DOHH2 (cell line): ENCODE measurements at regions not wholly inside any gene's neighbourhood (a gene's known extent, or its start where the extent isn't known, plus 50 kb on each side); places are given as distances from the start of the nearest gene placed in this dataset.

Source experiments
- H3F3A ChIP-seq: fragments of 200-600 bp; sonication (generic), shearing (Covaris generic); 2 replicates; pipeline ENCODE4 v1.6.0; 2016; ENCODE audit warnings: antibody characterized with exemption, mild to moderate bottlenecking; ENCODE audit not compliant: control insufficient read depth, insufficient read depth
- H3K27ac ChIP-seq: fragments of 200-600 bp; sonication (generic); 2 replicates; pipeline ENCODE4 v1.5.1; 2014; ENCODE audit warnings: low read depth, mild to moderate bottlenecking, low read length, moderate library complexity
- H3K27me3 ChIP-seq: fragments of 200-600 bp; sonication (generic); 2 replicates; pipeline ENCODE4 v1.6.1; 2014; ENCODE audit warnings: mild to moderate bottlenecking, low read length, mixed read lengths; ENCODE audit not compliant: control insufficient read depth
- H3K36me3 ChIP-seq: fragments of 200-600 bp; sonication (generic); 2 replicates; pipeline ENCODE4 v1.6.1; 2014; ENCODE audit warnings: mild to moderate bottlenecking, low read length, moderate library complexity, mixed read lengths; ENCODE audit not compliant: control insufficient read depth
- H3K4me1 ChIP-seq: fragments of 200-600 bp; sonication (generic); 2 replicates; pipeline ENCODE4 v1.6.1; 2014; ENCODE audit warnings: mild to moderate bottlenecking, low read length, mixed read lengths; ENCODE audit not compliant: control insufficient read depth
- H3K4me2 ChIP-seq: fragments of 200-600 bp; sonication (generic); 2 replicates; pipeline ENCODE4 v1.6.0; 2014; ENCODE audit warnings: mild to moderate bottlenecking, low read length, moderate library complexity
- H3K4me3 ChIP-seq: fragments of 200-600 bp; sonication (generic); 2 replicates; pipeline ENCODE4 v1.5.1; 2014; ENCODE audit warnings: mild to moderate bottlenecking, low read length, mixed read lengths
- H3K79me2 ChIP-seq: fragments of 200-600 bp; sonication (generic); 2 replicates; pipeline ENCODE4 v1.6.1; 2014; ENCODE audit warnings: mild to moderate bottlenecking, low read length, mixed read lengths; ENCODE audit not compliant: control insufficient read depth
- H3K9me2 ChIP-seq: fragments of 200-600 bp; sonication (generic); replicated peaks from 2 replicates; pipeline ENCODE4 v1.6.1; 2014; ENCODE audit warnings: mild to moderate bottlenecking, low read length, mixed read lengths; ENCODE audit not compliant: control insufficient read depth
- H3K9me3 ChIP-seq: fragments of 200-600 bp; sonication (generic); 2 replicates; pipeline ENCODE4 v1.6.1; 2014; ENCODE audit warnings: antibody characterized with exemption, low read length, mixed read lengths; ENCODE audit not compliant: control insufficient read depth, insufficient read depth
- H4K20me1 ChIP-seq: fragments of 200-600 bp; sonication (generic); 2 replicates; pipeline ENCODE4 v1.6.0; 2014; ENCODE audit warnings: low read depth, mild to moderate bottlenecking, antibody characterized with exemption, low read length, moderate library complexity; ENCODE audit not compliant: control insufficient read depth, insufficient read depth
- EZH2phosphoT487 ChIP-seq: fragments of 200-600 bp; sonication (generic); IDR thresholded peaks from 2 replicates; pipeline ENCODE4 v1.6.1; 2017; ENCODE audit warnings: borderline replicate concordance, mild to moderate bottlenecking, antibody characterized with exemption, low read length, moderate library complexity, mixed read lengths
- TF ChIP-seq, protein P1 (sequence below): fragments of 200-600 bp; sonication (generic); IDR thresholded peaks from one replicate; pipeline ENCODE4 v1.5.1; 2014; ENCODE audit warnings: antibody characterized with exemption, mild to moderate bottlenecking, low read depth, low read length; ENCODE audit not compliant: poor library complexity, severe bottlenecking

DNA sequence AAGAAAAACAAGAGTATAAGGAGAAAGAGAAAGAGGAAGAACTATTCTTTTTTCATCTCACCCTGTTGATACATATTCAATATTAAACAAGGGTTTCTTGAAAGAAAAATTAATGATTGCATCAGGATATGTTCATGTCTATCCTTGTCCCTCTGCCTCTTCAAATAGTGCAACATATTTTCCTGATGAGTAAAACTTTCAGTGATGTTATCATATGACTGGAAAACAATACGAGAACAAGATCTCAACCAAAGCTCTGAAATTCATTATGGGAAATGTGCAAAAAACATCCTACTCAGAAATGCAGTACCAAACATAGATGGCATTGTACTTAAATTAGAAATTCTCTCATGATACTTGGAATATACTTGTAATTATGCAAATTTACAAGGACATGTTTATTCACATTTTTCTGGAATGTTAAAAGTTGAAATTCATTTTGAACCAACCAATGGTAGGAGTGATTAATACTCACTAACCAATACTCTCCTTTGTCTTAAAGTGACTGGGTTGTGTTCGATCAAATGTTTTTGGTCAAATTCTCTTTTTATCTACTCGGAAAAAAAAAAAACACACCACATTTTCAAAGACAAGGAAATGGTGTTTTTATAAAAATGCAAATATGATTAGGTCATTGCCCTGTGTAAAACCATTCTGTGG lies 148.9 kb upstream of the GULP1 start:
- H3K4me2 ChIP-seq, result no peak overlapping the region
- TF ChIP-seq, protein P1, sequence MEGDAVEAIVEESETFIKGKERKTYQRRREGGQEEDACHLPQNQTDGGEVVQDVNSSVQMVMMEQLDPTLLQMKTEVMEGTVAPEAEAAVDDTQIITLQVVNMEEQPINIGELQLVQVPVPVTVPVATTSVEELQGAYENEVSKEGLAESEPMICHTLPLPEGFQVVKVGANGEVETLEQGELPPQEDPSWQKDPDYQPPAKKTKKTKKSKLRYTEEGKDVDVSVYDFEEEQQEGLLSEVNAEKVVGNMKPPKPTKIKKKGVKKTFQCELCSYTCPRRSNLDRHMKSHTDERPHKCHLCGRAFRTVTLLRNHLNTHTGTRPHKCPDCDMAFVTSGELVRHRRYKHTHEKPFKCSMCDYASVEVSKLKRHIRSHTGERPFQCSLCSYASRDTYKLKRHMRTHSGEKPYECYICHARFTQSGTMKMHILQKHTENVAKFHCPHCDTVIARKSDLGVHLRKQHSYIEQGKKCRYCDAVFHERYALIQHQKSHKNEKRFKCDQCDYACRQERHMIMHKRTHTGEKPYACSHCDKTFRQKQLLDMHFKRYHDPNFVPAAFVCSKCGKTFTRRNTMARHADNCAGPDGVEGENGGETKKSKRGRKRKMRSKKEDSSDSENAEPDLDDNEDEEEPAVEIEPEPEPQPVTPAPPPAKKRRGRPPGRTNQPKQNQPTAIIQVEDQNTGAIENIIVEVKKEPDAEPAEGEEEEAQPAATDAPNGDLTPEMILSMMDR, result no peak
- no peak overlapping the region for H3K4me3 ChIP-seq
- no peaks in the 10 kb centered on the region for H3K4me1 ChIP-seq
- H3K79me2 ChIP-seq, result no peaks in the 10 kb centered on the region
- H3K9me2 ChIP-seq, result no peaks in the 10 kb centered on the region
- no peaks in the 10 kb centered on the region for H3F3A ChIP-seq
- no peak overlapping the region for H3K27ac ChIP-seq
- H3K27me3 ChIP-seq, result no peaks in the 10 kb centered on the region
- no peaks in the 10 kb centered on the region for H3K9me3 ChIP-seq
- H3K36me3 ChIP-seq, result no peaks in the 10 kb centered on the region
- no peaks in the 10 kb centered on the region for H4K20me1 ChIP-seq

DNA sequence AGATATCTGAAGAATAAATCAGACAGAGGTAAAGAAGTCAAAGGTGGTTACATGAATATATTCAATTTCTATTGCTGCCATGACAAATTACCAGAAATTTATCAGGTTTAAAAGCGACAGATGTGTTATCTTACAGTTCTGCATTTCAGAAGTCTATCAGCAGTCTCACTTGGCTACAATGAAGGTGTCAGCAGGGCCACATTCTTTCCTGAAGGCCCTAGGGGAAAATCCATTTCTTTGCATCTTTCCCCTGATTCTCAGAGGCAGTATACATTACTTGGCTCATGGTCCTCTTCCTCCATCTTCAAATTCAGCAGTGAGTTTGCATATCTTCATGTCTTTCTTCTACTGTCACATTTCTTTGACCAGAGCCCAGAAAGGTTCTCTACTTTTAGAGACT lies 145.8 kb upstream of the GULP1 start:
- Histone ChIP-seq H3K4me2 (no peak overlapping the region), H4K20me1 (no peaks in the 10 kb centered on the region), H3K36me3 (no peaks in the 10 kb centered on the region), H3K4me1 (no peaks in the 10 kb centered on the region), H3K9me2 (0 out of 2 replicates have a peak, but pooled peaks cover 3% of the 10 kb centered on the region), H3K79me2 (no peaks in the 10 kb centered on the region), H3K27me3 (no peaks in the 10 kb centered on the region), H3K27ac (no peak overlapping the region), H3K9me3 (no peaks in the 10 kb centered on the region), H3K4me3 (no peak overlapping the region), H3F3A (no peaks in the 10 kb centered on the region)
- TF ChIP-seq, protein P1, result no peak
- TF ChIP-seq EZH2phosphoT487, result no peak

DNA sequence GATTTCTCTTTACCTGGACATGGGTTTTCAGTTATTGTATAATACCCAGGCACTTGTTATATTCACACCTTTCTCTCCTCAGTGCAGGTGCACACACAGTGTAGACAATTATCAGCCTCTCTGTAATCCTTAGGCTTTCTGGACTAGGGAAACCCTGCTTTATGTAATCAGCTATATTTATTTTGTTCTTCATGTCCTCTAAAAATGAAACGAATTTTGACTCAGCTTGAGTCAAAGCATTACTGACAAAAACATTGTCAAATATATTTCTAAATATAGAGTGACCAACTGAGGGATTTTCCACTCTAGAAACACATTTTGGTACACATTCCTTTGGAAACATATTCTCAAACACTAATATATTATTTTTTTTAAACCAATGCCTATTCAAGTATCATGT lies 144.8 kb upstream of the GULP1 start:
- H3K4me3 ChIP-seq, result no peak overlapping the region
- no peak for TF ChIP-seq EZH2phosphoT487
- TF ChIP-seq, protein P1, result no peak
- H3K27me3 ChIP-seq, result no peaks in the 10 kb centered on the region
- no peak overlapping the region for H3K27ac ChIP-seq
- no peaks in the 10 kb centered on the region for H3K9me3 ChIP-seq
- no peak overlapping the region for H3K4me2 ChIP-seq
- H3K4me1 ChIP-seq, result no peaks in the 10 kb centered on the region
- H3K79me2 ChIP-seq, result no peaks in the 10 kb centered on the region
- no peaks in the 10 kb centered on the region for H4K20me1 ChIP-seq
- no peaks in the 10 kb centered on the region for H3K36me3 ChIP-seq
- H3K9me2 ChIP-seq, result 0 out of 2 replicates have a peak, but pooled peaks cover 3% of the 10 kb centered on the region
- no peaks in the 10 kb centered on the region for H3F3A ChIP-seq
